Endothelial cell of umbilical vein (primary cell): ENCODE measurements at regions not wholly inside any gene's neighbourhood (a gene's known extent, or its start where the extent isn't known, plus 50 kb on each side); places are given as distances from the start of the nearest gene placed in this dataset.

Experiments used
- BruUV-seq: library from RNA; stranded (reverse); fragments of 400-500 nt; replicated peaks from 2 replicates; lab custom pipeline; 2021; lab: Mats Ljungman, UMichigan
- CTCF ChIA-PET: fragments of 300-600, 350-600 bp; sonication (Branson Sonifier 250); formaldehyde crosslinking; loops from one replicate; lab custom pipeline; 2021; ENCODE audit warnings: antibody characterized with exemption, inconsistent platforms; lab: Charles Lee
- POLR2A ChIA-PET: fragments of 300-600, 350-600 bp; sonication (Branson Sonifier 250); formaldehyde crosslinking; loops from one replicate; lab custom pipeline; 2021; ENCODE audit warnings: antibody characterized with exemption, inconsistent platforms; lab: Charles Lee
- DNase-seq: peaks from one replicate; pipeline ENCODE4 v3.0.0-alpha.2; 2011; ENCODE audit warnings: low read depth, low spot score
- FAIRE-seq: peaks from 2 replicates; lab custom pipeline; 2011; peaks lifted over from hg19 to GRCh38; lab: Jason Lieb, UNC
- H2AFZ ChIP-seq: 2 replicates; pipeline ENCODE4 v1.6.0; 2012; ENCODE audit warnings: low read depth, low read length, control low read depth, inconsistent platforms
- H3K27ac ChIP-seq: 2 replicates; pipeline ENCODE4 v1.5.1; 2011; ENCODE audit warnings: low read depth, mild to moderate bottlenecking, control low read depth, low read length, moderate library complexity; ENCODE audit not compliant: insufficient read depth
- H3K27me3 ChIP-seq, 2 experiments: 2 replicates each; pipeline versions ENCODE4 v1.6.0 to v1.6.1; 2011; ENCODE audit warnings: low read length in 2 of 2, mixed read lengths in 1 of 2; ENCODE audit not compliant: control insufficient read depth in 2 of 2, insufficient read depth in 2 of 2
- H3K36me3 ChIP-seq, 2 experiments: 2 replicates in 1 of 2; 3 replicates in 1 of 2; pipeline ENCODE4 v1.5.1; 2011; ENCODE audit warnings: low read length in 2 of 2, mild to moderate bottlenecking in 1 of 2, moderate library complexity in 1 of 2; ENCODE audit not compliant: control insufficient read depth in 2 of 2, insufficient read depth in 2 of 2; ENCODE audit errors: extremely low read depth in 1 of 2
- H3K4me1 ChIP-seq: 3 replicates; pipeline ENCODE4 v1.5.1; 2011; ENCODE audit warnings: mild to moderate bottlenecking, low read length; ENCODE audit not compliant: control insufficient read depth, insufficient read depth; ENCODE audit errors: extremely low read depth
- H3K4me2 ChIP-seq: 2 replicates; pipeline ENCODE4 v1.6.1; 2011; ENCODE audit warnings: low read length, control low read depth, mixed read lengths; ENCODE audit not compliant: insufficient read depth
- H3K4me3 ChIP-seq, 3 experiments: fragments of 200-600 bp in 1 of 3; sonication (generic), shearing (Covaris generic) in 1 of 3; replicated peaks in 1 of 3; 2 replicates each; pipeline ENCODE4 v1.5.1; 2011 to 2016; ENCODE audit warnings: control low read depth in 3 of 3, low read length in 3 of 3, mild to moderate bottlenecking in 2 of 3, inconsistent platforms in 1 of 3, low read depth in 1 of 3, moderate library complexity in 1 of 3; ENCODE audit not compliant: insufficient read depth in 1 of 3
- H3K79me2 ChIP-seq: 2 replicates; pipeline ENCODE4 v1.6.0; 2012; ENCODE audit warnings: low read length, inconsistent platforms; ENCODE audit not compliant: control insufficient read depth, insufficient read depth
- H3K9ac ChIP-seq: replicated peaks from 2 replicates; pipeline ENCODE3; 2011; ENCODE audit warnings: low read length, control low read depth; ENCODE audit not compliant: insufficient read depth; ENCODE audit errors: extremely low read depth
- H3K9me1 ChIP-seq: replicated peaks from 3 replicates; pipeline ENCODE4 v1.6.0; 2011; ENCODE audit warnings: mild to moderate bottlenecking, low read length; ENCODE audit not compliant: control insufficient read depth, insufficient read depth; ENCODE audit errors: extremely low read depth
- H3K9me3 ChIP-seq: replicated peaks from 2 replicates; pipeline ENCODE4 v1.5.1; 2012; ENCODE audit warnings: low read length, inconsistent platforms; ENCODE audit not compliant: control insufficient read depth, insufficient read depth
- H4K20me1 ChIP-seq: replicated peaks from 2 replicates; pipeline ENCODE3; 2011; ENCODE audit warnings: mild to moderate bottlenecking, low read length; ENCODE audit not compliant: control insufficient read depth, insufficient read depth; ENCODE audit errors: extremely low read depth
- EZH2 ChIP-seq: IDR thresholded peaks from 2 replicates; pipeline ENCODE4 v1.6.1; 2012; ENCODE audit warnings: borderline replicate concordance, low read depth, mild to moderate bottlenecking, moderate library complexity, low read length, inconsistent platforms; ENCODE audit not compliant: severe bottlenecking
- FOS ChIP-seq: IDR thresholded peaks from 2 replicates; pipeline ENCODE4 v1.6.1; 2011; ENCODE audit warnings: mild to moderate bottlenecking, low read length, moderate library complexity, borderline replicate concordance; ENCODE audit not compliant: insufficient read depth
- GATA2 ChIP-seq: IDR thresholded peaks from 2 replicates; pipeline ENCODE4 v1.7.0; 2011; ENCODE audit warnings: low read depth, mild to moderate bottlenecking, moderate library complexity, mixed read lengths, low read length; ENCODE audit not compliant: insufficient read length, insufficient read depth
- JUN ChIP-seq: IDR thresholded peaks from 2 replicates; pipeline ENCODE4 v1.6.1; 2011; ENCODE audit warnings: borderline replicate concordance, low read depth; ENCODE audit not compliant: insufficient read length, insufficient read depth
- MYC ChIP-seq: IDR thresholded peaks from one replicate; pipeline ENCODE4 v1.6.1; 2011; ENCODE audit warnings: mild to moderate bottlenecking, low read depth, low read length
- POLR2A ChIP-seq: IDR thresholded peaks from 2 replicates; pipeline ENCODE4 v1.6.1; 2012; ENCODE audit warnings: low read depth, mild to moderate bottlenecking, control low read depth, low read length
- POLR2AphosphoS5 ChIP-seq: IDR thresholded peaks from 2 replicates; pipeline ENCODE4 v1.6.1; 2012; ENCODE audit warnings: low read depth, mild to moderate bottlenecking, control low read depth, low read length, moderate library complexity; ENCODE audit not compliant: insufficient read depth
- dilution Hi-C: fragments of 300-500 bp; cut with MboI; formaldehyde crosslinking; loops from one replicate; pipeline ENCODE4 v1.15.0; 2019; ENCODE audit warnings: low sequenced_read_pairs; ENCODE audit not compliant: extremely low pct_ligation_motif_present
- intact Hi-C: fragments of 100-400 bp; cut with micrococcal nuclease; formaldehyde crosslinking; loops from one replicate; pipeline ENCODE4 v1.10.0; 2022
- TF ChIP-seq, protein P1 (sequence below): IDR thresholded peaks from 2 replicates; pipeline ENCODE4 v1.6.1; 2011; ENCODE audit not compliant: insufficient read depth, insufficient read length
- TF ChIP-seq, protein P2 (sequence below), 2 donors: IDR thresholded peaks; 1 replicate in 1 of 2; 2 replicates in 1 of 2; pipeline ENCODE4 v1.5.1; 2011; ENCODE audit warnings: low read length in 2 of 2, mild to moderate bottlenecking in 2 of 2, moderate library complexity in 2 of 2, control low read depth in 1 of 2, inconsistent platforms in 1 of 2, low read depth in 1 of 2; ENCODE audit not compliant: insufficient read depth in 1 of 2; ENCODE audit errors: extremely low read depth in 1 of 2

DNA sequence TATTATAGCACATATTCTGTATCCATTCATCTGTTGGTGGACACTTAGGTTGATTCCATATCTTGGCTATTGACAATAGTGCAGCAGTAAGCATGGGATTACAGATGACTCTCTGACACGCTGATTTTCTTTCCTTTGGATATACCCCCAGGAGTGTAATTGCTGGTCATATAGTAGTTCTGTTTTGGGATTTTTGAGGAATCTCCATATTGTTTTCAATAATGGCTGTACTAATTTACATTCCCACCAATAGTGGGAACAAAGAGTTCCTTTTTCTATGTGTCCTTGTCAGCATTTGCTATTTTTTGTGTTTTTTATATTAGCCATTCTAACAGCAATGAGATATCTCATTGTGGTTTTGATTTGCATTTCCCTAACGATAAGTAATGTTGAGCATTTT, 309.0 kb upstream of the JARID2 start:
- Histone ChIP-seq H3K79me2 (no peaks in the 10 kb centered on the region), H2AFZ (no peak overlapping the region), H3K4me1 (no peaks in the 10 kb centered on the region), H4K20me1 (no peaks in the 10 kb centered on the region), H3K27ac (no peak overlapping the region), H3K9me3 (no peaks in the 10 kb centered on the region), H3K27me3 (no peaks in the 10 kb centered on the region), H3K9ac (no peak overlapping the region), H3K4me2 (no peak overlapping the region), H3K36me3 (no peaks in the 10 kb centered on the region), H3K9me1 (no peaks in the 10 kb centered on the region), H3K4me3 (no peak overlapping the region)
- DNase-seq (no peak), FAIRE-seq (no peak)
- intact Hi-C loops = no loop called here
- BruUV-seq = no TSS peak
- TF ChIP-seq POLR2A (no peak), JUN (no peak), FOS (no peak), POLR2AphosphoS5 (no peak), MYC (no peak), EZH2 (no peak), GATA2 (no peak)
- TF ChIP-seq, protein P1, sequence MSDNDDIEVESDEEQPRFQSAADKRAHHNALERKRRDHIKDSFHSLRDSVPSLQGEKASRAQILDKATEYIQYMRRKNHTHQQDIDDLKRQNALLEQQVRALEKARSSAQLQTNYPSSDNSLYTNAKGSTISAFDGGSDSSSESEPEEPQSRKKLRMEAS = no peak
- TF ChIP-seq, protein P2, sequence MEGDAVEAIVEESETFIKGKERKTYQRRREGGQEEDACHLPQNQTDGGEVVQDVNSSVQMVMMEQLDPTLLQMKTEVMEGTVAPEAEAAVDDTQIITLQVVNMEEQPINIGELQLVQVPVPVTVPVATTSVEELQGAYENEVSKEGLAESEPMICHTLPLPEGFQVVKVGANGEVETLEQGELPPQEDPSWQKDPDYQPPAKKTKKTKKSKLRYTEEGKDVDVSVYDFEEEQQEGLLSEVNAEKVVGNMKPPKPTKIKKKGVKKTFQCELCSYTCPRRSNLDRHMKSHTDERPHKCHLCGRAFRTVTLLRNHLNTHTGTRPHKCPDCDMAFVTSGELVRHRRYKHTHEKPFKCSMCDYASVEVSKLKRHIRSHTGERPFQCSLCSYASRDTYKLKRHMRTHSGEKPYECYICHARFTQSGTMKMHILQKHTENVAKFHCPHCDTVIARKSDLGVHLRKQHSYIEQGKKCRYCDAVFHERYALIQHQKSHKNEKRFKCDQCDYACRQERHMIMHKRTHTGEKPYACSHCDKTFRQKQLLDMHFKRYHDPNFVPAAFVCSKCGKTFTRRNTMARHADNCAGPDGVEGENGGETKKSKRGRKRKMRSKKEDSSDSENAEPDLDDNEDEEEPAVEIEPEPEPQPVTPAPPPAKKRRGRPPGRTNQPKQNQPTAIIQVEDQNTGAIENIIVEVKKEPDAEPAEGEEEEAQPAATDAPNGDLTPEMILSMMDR (IDR thresholded peaks at IDR 0.05; ENCODE audit: extremely low read depth in 1 of 2, insufficient read depth in 1 of 2, low read depth in 1 of 2, low read length in 2 of 2) = no peak
- CTCF ChIA-PET = interaction anchor here (0.6 kb wide), 1 partner anchor 277 kb away, joined by 3 read pairs; no protein-coding TSS in a partner anchor
- POLR2A ChIA-PET = no interaction called here
- dilution Hi-C loops = no loop called here
